ENCODE measurements at regions not wholly inside any gene's neighbourhood (a gene's known extent, or its start where the extent isn't known, plus 50 kb on each side); places are given as distances from the start of the nearest gene placed in this dataset.
"Not testable (repeated sequence)": the region's sequence is repeated elsewhere in the genome, so short reads cannot be mapped to it uniquely, and the experiment has no call there.

GRCh38 chr7:57676928-57677327 lies 227.0 kb downstream of the ZNF716 start:
- H3K9ac ChIP-seq (ENCODE audit: insufficient read depth in 1 of 2, low read depth in 2 of 2, low read length in 2 of 2); H3K4me3 ChIP-seq; H3K36me3 ChIP-seq (ENCODE audit: control insufficient read depth, insufficient read depth, low read length); H3K4me2 ChIP-seq (ENCODE audit: insufficient read depth, low read length); H3K79me2 ChIP-seq (ENCODE audit: control insufficient read depth, insufficient read depth, low read length); intact Hi-C loops (cut with micrococcal nuclease); H2AFZ ChIP-seq (ENCODE audit: low read depth, low read length); POLR2A ChIA-PET; H3K4me1 ChIP-seq (replicated peaks in 1 of 2; ENCODE audit: control insufficient read depth in 2 of 2, insufficient read depth in 2 of 2, low read length in 2 of 2); H3K9me1 ChIP-seq (ENCODE audit: control insufficient read depth, insufficient read depth, low read length); CTCF ChIA-PET (ENCODE audit: low intra/inter-chr PET ratio); ATAC-seq; BruUV-seq (replicated peaks); DNase-seq (ENCODE audit: extremely low read depth in 1 of 4, low spot score in 3 of 4); H3K9me3 ChIP-seq (replicated peaks; ENCODE audit: control insufficient read depth, insufficient read depth, low read depth, low read length); in situ Hi-C loops (cut with MboI); H3K27me3 ChIP-seq (ENCODE audit: control insufficient read depth in 2 of 2, insufficient read depth in 2 of 2, low read length in 2 of 2); H4K20me1 ChIP-seq (replicated peaks; ENCODE audit: control insufficient read depth, insufficient read depth, low read length); FAIRE-seq; H3K27ac ChIP-seq (ENCODE audit: extremely low read depth, low read depth, low read length): not testable (repeated sequence)
- 0% methylated on average over 1 of the region's 1 CpG for WGBS (ENCODE audit: insufficient coverage, low coverage, missing lambda C conversion rate)

GRCh38 chr7:57685418-57685817 lies 235.4 kb downstream of the ZNF716 start:
- Histone ChIP-seq H3K4me2 (ENCODE audit: insufficient read depth, low read length) (no peak overlapping the region), H2AFZ (ENCODE audit: low read depth, low read length) (no peak overlapping the region), H3K4me3 (no peak overlapping the region), H4K20me1 (replicated peaks; ENCODE audit: control insufficient read depth, insufficient read depth, low read length) (no peaks in the 10 kb centered on the region), H3K9ac (ENCODE audit: insufficient read depth in 1 of 2, low read depth in 2 of 2, low read length in 2 of 2) (no peak overlapping the region), H3K27me3 (ENCODE audit: control insufficient read depth in 2 of 2, insufficient read depth in 2 of 2, low read length in 2 of 2) (no peaks in the 10 kb centered on the region), H3K9me1 (ENCODE audit: control insufficient read depth, insufficient read depth, low read length) (no peaks in the 10 kb centered on the region), H3K79me2 (ENCODE audit: control insufficient read depth, insufficient read depth, low read length) (no peaks in the 10 kb centered on the region), H3K36me3 (ENCODE audit: control insufficient read depth, insufficient read depth, low read length) (no peaks in the 10 kb centered on the region), H3K9me3 (replicated peaks; ENCODE audit: control insufficient read depth, insufficient read depth, low read depth, low read length) (no peaks in the 10 kb centered on the region), H3K27ac (ENCODE audit: extremely low read depth, low read depth, low read length) (no peak overlapping the region), H3K4me1 (replicated peaks in 1 of 2; ENCODE audit: control insufficient read depth in 2 of 2, insufficient read depth in 2 of 2, low read length in 2 of 2) (no peaks in the 10 kb centered on the region)
- CTCF ChIA-PET (ENCODE audit: low intra/inter-chr PET ratio): no interaction called here
- DNase-seq (ENCODE audit: extremely low read depth in 1 of 4, low spot score in 3 of 4): no peak
- in situ Hi-C loops (cut with MboI): no loop called here
- POLR2A ChIA-PET: no interaction called here
- intact Hi-C loops (cut with micrococcal nuclease): no loop called here
- WGBS (ENCODE audit: insufficient coverage, low coverage, missing lambda C conversion rate): 0% methylated on average over 1 of the region's 1 CpG
- BruUV-seq (replicated peaks): no TSS peak
- FAIRE-seq: no peak
- ATAC-seq: no peak
- TF ChIP-seq PATZ1 (CRISPR knock-in tag; IDR thresholded peaks at IDR 0.05; ENCODE audit: borderline replicate concordance) (no peak), MAX (CRISPR knock-in tag; IDR thresholded peaks at IDR 0.05) (no peak), NCOA1 (IDR thresholded peaks at IDR 0.05; ENCODE audit: low read depth) (no peak), ZNF12 (CRISPR knock-in tag; IDR thresholded peaks at IDR 0.05) (no peak), ZBTB1 (CRISPR knock-in tag; IDR thresholded peaks at IDR 0.05; ENCODE audit: borderline replicate concordance, low read depth) (no peak), SRSF1 (IDR thresholded peaks at IDR 0.05; ENCODE audit: low read depth, low read length) (no peak), ZNF212 (CRISPR knock-in tag; IDR thresholded peaks at IDR 0.05) (no peak), ZNF830 (CRISPR knock-in tag; IDR thresholded peaks at IDR 0.05) (no peak), HDGF (IDR thresholded peaks at IDR 0.05) (no peak), NFRKB (IDR thresholded peaks at IDR 0.05; ENCODE audit: low read depth) (no peak), ARID2 (IDR thresholded peaks at IDR 0.05) (no peak), BRCA1 (IDR thresholded peaks at IDR 0.05) (no peak), BRCA1 (CRISPR knock-in tag; IDR thresholded peaks at IDR 0.05) (no peak), ZNF274 (IDR thresholded peaks at IDR 0.05; ENCODE audit: borderline replicate concordance, low read depth, low read length) (no peak), CEBPB (tag; IDR thresholded peaks at IDR 0.05) (no peak), OTX1 (CRISPR knock-in tag; IDR thresholded peaks at IDR 0.05) (no peak), ATF1 (CRISPR knock-in tag; IDR thresholded peaks at IDR 0.05) (no peak), ATF1 (tag; IDR thresholded peaks at IDR 0.05) (no peak), SPI1 (IDR thresholded peaks at IDR 0.05; ENCODE audit: borderline replicate concordance, low read depth, low read length) (no peak), TFAM (CRISPR knock-in tag; conservative IDR thresholded peaks at IDR 0.05) (no peak)

Data from K562 (cell line).